Tibial nerve (tissue), 4 donors: ENCODE measurements at regions not wholly inside any gene's neighbourhood (a gene's known extent, or its start where the extent isn't known, plus 50 kb on each side); places are given as distances from the start of the nearest gene placed in this dataset.
"Not testable (repeated sequence)": the region's sequence is repeated elsewhere in the genome, so short reads cannot be mapped to it uniquely, and the experiment has no call there.

Source experiments
- DNase-seq, 2 donors: peaks; one replicate each; pipeline ENCODE4 v3.0.0-alpha.2; 2019; ENCODE audit warnings: low spot score in 2 of 2
- H3K27ac ChIP-seq, 4 donors: fragments of 200-600 bp; sonication (generic) in 3 of 4; one replicate each; pipeline ENCODE4 v1.5.1; 2017 to 2019; ENCODE audit warnings: mild to moderate bottlenecking in 1 of 4
- H3K27me3 ChIP-seq, 2 donors: fragments of 200-600 bp; sonication (generic) in 1 of 2; one replicate each; pipeline versions ENCODE4 v1.5.1 to v1.6.0; 2017 to 2019
- H3K36me3 ChIP-seq, 3 donors: fragments of 200-600 bp; sonication (generic); one replicate each; pipeline ENCODE4 v1.5.1; 2018 to 2019
- H3K4me1 ChIP-seq, 4 donors: fragments of 200-600 bp; sonication (generic) in 3 of 4; one replicate each; pipeline ENCODE4 v1.5.1; 2017 to 2019
- H3K4me3 ChIP-seq, 4 donors: fragments of 200-600 bp; sonication (generic) in 3 of 4; one replicate each; pipeline ENCODE4 v1.5.1; 2017 to 2019; ENCODE audit warnings: mild to moderate bottlenecking in 1 of 4, moderate library complexity in 1 of 4
- H3K9me3 ChIP-seq, 4 donors: fragments of 200-600 bp; sonication (generic) in 3 of 4; one replicate each; pipeline ENCODE4 v1.5.1; 2017 to 2019
- CTCF ChIP-seq, 5 experiments: fragments of 200-600 bp in 3 of 5; fragments of 450-650 bp in 2 of 5; sonication (generic) in 3 of 5; IDR thresholded peaks; one replicate each; pipeline ENCODE4 v1.5.1; 2016 to 2019; ENCODE audit warnings: antibody characterized with exemption in 5 of 5, mild to moderate bottlenecking in 3 of 5, moderate library complexity in 2 of 5
- EP300 ChIP-seq, 2 donors: sonication (generic); formaldehyde crosslinking; IDR thresholded peaks; one replicate each; pipeline ENCODE4 v1.6.1; 2017; ENCODE audit warnings: antibody characterized with exemption in 2 of 2, mild to moderate bottlenecking in 1 of 2
- POLR2A ChIP-seq, 2 donors: fragments of 450-650 bp; IDR thresholded peaks; one replicate each; pipeline ENCODE4 v1.6.1; 2017; ENCODE audit warnings: antibody characterized with exemption in 2 of 2, mild to moderate bottlenecking in 2 of 2, moderate library complexity in 2 of 2
- WGBS, 2 donors: methylation state at CpG; one replicate each; pipeline ENCODE4 v1.1.5; 2018; 5-methylcytosine and 5-hydroxymethylcytosine counted together

GRCh38 chr3:110495201-110495927 is 576.3 kb upstream of the NECTIN3 start:
- Histone ChIP-seq H3K27ac (no peak overlapping the region), H3K27me3 (no peaks in the 10 kb centered on the region), H3K36me3 (no peaks in the 10 kb centered on the region), H3K4me3 (no peak overlapping the region), H3K9me3 (no peaks in the 10 kb centered on the region), H3K4me1 (no peaks in the 10 kb centered on the region)
- WGBS, 2 donors = 74 to 77% methylated on average over 8 of the region's 9 CpGs
- TF ChIP-seq CTCF (IDR thresholded peaks at IDR 0.05) (no peak), EP300 (IDR thresholded peaks at IDR 0.05) (no peak), POLR2A (IDR thresholded peaks at IDR 0.05) (no peak)
- no peak for DNase-seq

GRCh38 chr3:110504401-110504800 is 567.2 kb upstream of the NECTIN3 start:
- WGBS, 2 donors = 64 to 69% methylated on average over 2 of the region's 2 CpGs
- H3K36me3 ChIP-seq = no peaks in the 10 kb centered on the region
- peaks cover 0 to 15% (median 0%) of the 10 kb centered on the region in 4 donors for H3K9me3 ChIP-seq
- no peak for TF ChIP-seq EP300 (IDR thresholded peaks at IDR 0.05)
- no peak for TF ChIP-seq POLR2A (IDR thresholded peaks at IDR 0.05)
- TF ChIP-seq CTCF (IDR thresholded peaks at IDR 0.05) = no peak
- no peak for DNase-seq
- no peak overlapping the region for H3K27ac ChIP-seq
- H3K4me1 ChIP-seq = no peaks in the 10 kb centered on the region
- no peaks in the 10 kb centered on the region for H3K27me3 ChIP-seq
- no peak overlapping the region for H3K4me3 ChIP-seq

- Histone ChIP-seq H3K36me3 (no peaks in the 10 kb centered on the region), H3K4me3 (no peak overlapping the region), H3K4me1 (no peaks in the 10 kb centered on the region), H3K27me3 (no peaks in the 10 kb centered on the region), H3K9me3 (peaks cover 0 to 15% (median 0%) of the 10 kb centered on the region in 4 donors), H3K27ac (no peak overlapping the region)
- DNase-seq = no peak
- TF ChIP-seq POLR2A (IDR thresholded peaks at IDR 0.05) (no peak), CTCF (IDR thresholded peaks at IDR 0.05) (no peak)
- WGBS, 2 donors = 76 to 80% methylated on average over 4 of the region's 4 CpGs
These were observed 566.7 kb upstream of the NECTIN3 start for GRCh38 chr3:110504901-110505300.

- 77 to 96% methylated on average over 4 of the region's 4 CpGs for WGBS, 2 donors
- H3K27me3 ChIP-seq = no peaks in the 10 kb centered on the region
- TF ChIP-seq POLR2A (IDR thresholded peaks at IDR 0.05) (no peak), EP300 (IDR thresholded peaks at IDR 0.05) (no peak), CTCF (IDR thresholded peaks at IDR 0.05) (no peak)
- no peak for DNase-seq
- peaks cover 0 to 15% (median 0%) of the 10 kb centered on the region in 4 donors for H3K9me3 ChIP-seq
- H3K4me1 ChIP-seq = no peaks in the 10 kb centered on the region
- H3K27ac ChIP-seq = no peak overlapping the region
- no peak overlapping the region for H3K4me3 ChIP-seq
- no peaks in the 10 kb centered on the region for H3K36me3 ChIP-seq
These were observed 564.7 kb upstream of the NECTIN3 start for GRCh38 chr3:110506890-110507289.

GRCh38 chr3:110507570-110507969 is 564.0 kb upstream of the NECTIN3 start:
- not testable (repeated sequence) for H3K4me3 ChIP-seq, H3K27ac ChIP-seq, H3K36me3 ChIP-seq, H3K27me3 ChIP-seq, H3K4me1 ChIP-seq, DNase-seq
- peaks cover 0 to 15% (median 0%) of the 10 kb centered on the region in 4 donors for H3K9me3 ChIP-seq

GRCh38 chr3:110512961-110513360 is 558.7 kb upstream of the NECTIN3 start:
- peaks cover 0 to 10% (median 0%) of the 10 kb centered on the region in 4 donors for H3K9me3 ChIP-seq
- no peak for DNase-seq
- no peak overlapping the region for H3K27ac ChIP-seq
- H3K4me1 ChIP-seq = no peaks in the 10 kb centered on the region
- no peaks in the 10 kb centered on the region for H3K36me3 ChIP-seq
- 65 to 77% methylated on average over 3 of the region's 3 CpGs for WGBS, 2 donors
- TF ChIP-seq EP300 (IDR thresholded peaks at IDR 0.05) (no peak), POLR2A (IDR thresholded peaks at IDR 0.05) (no peak), CTCF (IDR thresholded peaks at IDR 0.05) (no peak)
- H3K4me3 ChIP-seq = no peak overlapping the region
- H3K27me3 ChIP-seq = no peaks in the 10 kb centered on the region
